SK-N-SH treated with all-trans-retinoic acid at 6 μM for 48 hours (cell line): ENCODE measurements at regions not wholly inside any gene's neighbourhood (a gene's known extent, or its start where the extent isn't known, plus 50 kb on each side); places are given as distances from the start of the nearest gene placed in this dataset.

Experiments used
- ESRRG ChIP-seq: fragments of 250-450 bp; sonication (Bioruptor Pico); IDR thresholded peaks from 2 replicates; pipeline ENCODE4 v1.6.1; 2021; ENCODE audit warnings: mild to moderate bottlenecking
- GLIS3 ChIP-seq: fragments of 250-450 bp; sonication (Bioruptor Pico); IDR thresholded peaks from 2 replicates; pipeline ENCODE4 v1.5.0; 2020; ENCODE audit warnings: mild to moderate bottlenecking, moderate library complexity
- ISL1 ChIP-seq: fragments of 250-450 bp; sonication (Bioruptor Pico); IDR thresholded peaks from 2 replicates; pipeline ENCODE4 v2.1.2; 2022; ENCODE audit warnings: mild to moderate bottlenecking, moderate library complexity
- SNAI2 ChIP-seq: fragments of 250-450 bp; sonication (Bioruptor Pico); IDR thresholded peaks from 2 replicates; pipeline ENCODE4 v1.5.0; 2020; ENCODE audit warnings: mild to moderate bottlenecking, moderate library complexity
- TOX ChIP-seq: fragments of 250-450 bp; sonication (Bioruptor Pico); IDR thresholded peaks from 2 replicates; pipeline ENCODE4 v1.8.0; 2021; ENCODE audit warnings: mild to moderate bottlenecking, moderate library complexity, borderline replicate concordance
- ZFP30 ChIP-seq: fragments of 450-650 bp; formaldehyde crosslinking; IDR thresholded peaks from 2 replicates; pipeline ENCODE4 v1.5.0; 2022; ENCODE audit warnings: mild to moderate bottlenecking, moderate library complexity
- ZNF565 ChIP-seq: fragments of 450-650 bp; formaldehyde crosslinking; conservative IDR thresholded peaks from 2 replicates; pipeline ENCODE4 v1.5.0; 2020; ENCODE audit warnings: low read depth, mild to moderate bottlenecking, moderate library complexity
- TF ChIP-seq, protein P1 (sequence below): fragments of 250-450 bp; sonication (Bioruptor Pico); IDR thresholded peaks from 2 replicates; pipeline ENCODE4 v1.5.1; 2020; ENCODE audit warnings: low read depth, mild to moderate bottlenecking, moderate library complexity
- TF ChIP-seq, protein P2 (sequence below): fragments of 250-450 bp; sonication (Bioruptor Pico); IDR thresholded peaks from 2 replicates; pipeline ENCODE4 v1.5.1; 2021; ENCODE audit warnings: mild to moderate bottlenecking, moderate library complexity
- TF ChIP-seq, protein P3 (sequence below): fragments of 250-450 bp; sonication (Bioruptor Pico); IDR thresholded peaks from 2 replicates; pipeline ENCODE4 v1.8.0; 2021; ENCODE audit warnings: low read depth, mild to moderate bottlenecking, moderate library complexity, borderline replicate concordance
- TF ChIP-seq, protein P4 (sequence below): fragments of 250-450 bp; sonication (Bioruptor Pico); IDR thresholded peaks from 2 replicates; pipeline ENCODE4 v1.5.0; 2020; ENCODE audit warnings: mild to moderate bottlenecking, moderate library complexity
- TF ChIP-seq, protein P5 (sequence below): fragments of 250-450 bp; sonication (Bioruptor Pico); IDR thresholded peaks from 2 replicates; pipeline ENCODE4 v1.8.0; 2020; ENCODE audit warnings: mild to moderate bottlenecking, moderate library complexity, borderline replicate concordance

DNA sequence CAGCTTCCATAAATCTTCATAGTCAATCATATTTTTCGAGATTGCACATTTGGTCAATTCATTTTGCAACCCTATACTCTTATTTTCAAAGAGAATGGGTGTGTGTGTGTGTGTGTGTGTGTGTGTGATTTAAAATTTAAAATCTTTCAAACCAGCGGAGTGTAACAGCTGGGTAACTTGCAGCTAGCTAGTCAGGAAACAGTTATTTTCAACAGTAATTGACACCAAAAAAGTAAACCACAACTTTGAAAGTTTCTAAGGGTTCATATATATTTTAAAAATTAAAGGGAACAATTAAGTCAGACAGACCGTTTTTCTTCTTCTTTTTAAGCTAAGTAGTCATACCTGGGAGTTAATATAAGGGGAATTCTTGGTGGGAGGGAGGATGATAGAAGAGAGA lies 57.0 kb downstream of the PRR18 start:
- TF ChIP-seq, protein P1, sequence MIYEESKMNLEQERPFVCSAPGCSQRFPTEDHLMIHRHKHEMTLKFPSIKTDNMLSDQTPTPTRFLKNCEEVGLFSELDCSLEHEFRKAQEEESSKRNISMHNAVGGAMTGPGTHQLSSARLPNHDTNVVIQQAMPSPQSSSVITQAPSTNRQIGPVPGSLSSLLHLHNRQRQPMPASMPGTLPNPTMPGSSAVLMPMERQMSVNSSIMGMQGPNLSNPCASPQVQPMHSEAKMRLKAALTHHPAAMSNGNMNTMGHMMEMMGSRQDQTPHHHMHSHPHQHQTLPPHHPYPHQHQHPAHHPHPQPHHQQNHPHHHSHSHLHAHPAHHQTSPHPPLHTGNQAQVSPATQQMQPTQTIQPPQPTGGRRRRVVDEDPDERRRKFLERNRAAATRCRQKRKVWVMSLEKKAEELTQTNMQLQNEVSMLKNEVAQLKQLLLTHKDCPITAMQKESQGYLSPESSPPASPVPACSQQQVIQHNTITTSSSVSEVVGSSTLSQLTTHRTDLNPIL (CRISPR knock-in tag), result no peak
- TF ChIP-seq ESRRG (CRISPR knock-in tag) (no peak), ZFP30 (CRISPR knock-in tag) (no peak), TOX (CRISPR knock-in tag) (no peak), ZNF565 (no peak), ISL1 (no peak), GLIS3 (no peak), SNAI2 (CRISPR knock-in tag) (no peak)
- TF ChIP-seq, protein P2, sequence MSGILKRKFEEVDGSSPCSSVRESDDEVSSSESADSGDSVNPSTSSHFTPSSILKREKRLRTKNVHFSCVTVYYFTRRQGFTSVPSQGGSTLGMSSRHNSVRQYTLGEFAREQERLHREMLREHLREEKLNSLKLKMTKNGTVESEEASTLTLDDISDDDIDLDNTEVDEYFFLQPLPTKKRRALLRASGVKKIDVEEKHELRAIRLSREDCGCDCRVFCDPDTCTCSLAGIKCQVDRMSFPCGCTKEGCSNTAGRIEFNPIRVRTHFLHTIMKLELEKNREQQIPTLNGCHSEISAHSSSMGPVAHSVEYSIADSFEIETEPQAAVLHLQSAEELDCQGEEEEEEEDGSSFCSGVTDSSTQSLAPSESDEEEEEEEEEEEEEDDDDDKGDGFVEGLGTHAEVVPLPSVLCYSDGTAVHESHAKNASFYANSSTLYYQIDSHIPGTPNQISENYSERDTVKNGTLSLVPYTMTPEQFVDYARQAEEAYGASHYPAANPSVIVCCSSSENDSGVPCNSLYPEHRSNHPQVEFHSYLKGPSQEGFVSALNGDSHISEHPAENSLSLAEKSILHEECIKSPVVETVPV, result no peak
- TF ChIP-seq, protein P3, sequence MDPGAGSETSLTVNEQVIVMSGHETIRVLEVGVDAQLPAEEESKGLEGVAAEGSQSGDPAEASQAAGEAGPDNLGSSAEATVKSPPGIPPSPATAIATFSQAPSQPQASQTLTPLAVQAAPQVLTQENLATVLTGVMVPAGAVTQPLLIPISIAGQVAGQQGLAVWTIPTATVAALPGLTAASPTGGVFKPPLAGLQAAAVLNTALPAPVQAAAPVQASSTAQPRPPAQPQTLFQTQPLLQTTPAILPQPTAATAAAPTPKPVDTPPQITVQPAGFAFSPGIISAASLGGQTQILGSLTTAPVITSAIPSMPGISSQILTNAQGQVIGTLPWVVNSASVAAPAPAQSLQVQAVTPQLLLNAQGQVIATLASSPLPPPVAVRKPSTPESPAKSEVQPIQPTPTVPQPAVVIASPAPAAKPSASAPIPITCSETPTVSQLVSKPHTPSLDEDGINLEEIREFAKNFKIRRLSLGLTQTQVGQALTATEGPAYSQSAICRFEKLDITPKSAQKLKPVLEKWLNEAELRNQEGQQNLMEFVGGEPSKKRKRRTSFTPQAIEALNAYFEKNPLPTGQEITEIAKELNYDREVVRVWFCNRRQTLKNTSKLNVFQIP (CRISPR knock-in tag), result no peak
- TF ChIP-seq, protein P4, sequence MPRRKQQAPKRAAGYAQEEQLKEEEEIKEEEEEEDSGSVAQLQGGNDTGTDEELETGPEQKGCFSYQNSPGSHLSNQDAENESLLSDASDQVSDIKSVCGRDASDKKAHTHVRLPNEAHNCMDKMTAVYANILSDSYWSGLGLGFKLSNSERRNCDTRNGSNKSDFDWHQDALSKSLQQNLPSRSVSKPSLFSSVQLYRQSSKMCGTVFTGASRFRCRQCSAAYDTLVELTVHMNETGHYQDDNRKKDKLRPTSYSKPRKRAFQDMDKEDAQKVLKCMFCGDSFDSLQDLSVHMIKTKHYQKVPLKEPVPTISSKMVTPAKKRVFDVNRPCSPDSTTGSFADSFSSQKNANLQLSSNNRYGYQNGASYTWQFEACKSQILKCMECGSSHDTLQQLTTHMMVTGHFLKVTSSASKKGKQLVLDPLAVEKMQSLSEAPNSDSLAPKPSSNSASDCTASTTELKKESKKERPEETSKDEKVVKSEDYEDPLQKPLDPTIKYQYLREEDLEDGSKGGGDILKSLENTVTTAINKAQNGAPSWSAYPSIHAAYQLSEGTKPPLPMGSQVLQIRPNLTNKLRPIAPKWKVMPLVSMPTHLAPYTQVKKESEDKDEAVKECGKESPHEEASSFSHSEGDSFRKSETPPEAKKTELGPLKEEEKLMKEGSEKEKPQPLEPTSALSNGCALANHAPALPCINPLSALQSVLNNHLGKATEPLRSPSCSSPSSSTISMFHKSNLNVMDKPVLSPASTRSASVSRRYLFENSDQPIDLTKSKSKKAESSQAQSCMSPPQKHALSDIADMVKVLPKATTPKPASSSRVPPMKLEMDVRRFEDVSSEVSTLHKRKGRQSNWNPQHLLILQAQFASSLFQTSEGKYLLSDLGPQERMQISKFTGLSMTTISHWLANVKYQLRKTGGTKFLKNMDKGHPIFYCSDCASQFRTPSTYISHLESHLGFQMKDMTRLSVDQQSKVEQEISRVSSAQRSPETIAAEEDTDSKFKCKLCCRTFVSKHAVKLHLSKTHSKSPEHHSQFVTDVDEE (CRISPR knock-in tag), result no peak
- TF ChIP-seq, protein P5, sequence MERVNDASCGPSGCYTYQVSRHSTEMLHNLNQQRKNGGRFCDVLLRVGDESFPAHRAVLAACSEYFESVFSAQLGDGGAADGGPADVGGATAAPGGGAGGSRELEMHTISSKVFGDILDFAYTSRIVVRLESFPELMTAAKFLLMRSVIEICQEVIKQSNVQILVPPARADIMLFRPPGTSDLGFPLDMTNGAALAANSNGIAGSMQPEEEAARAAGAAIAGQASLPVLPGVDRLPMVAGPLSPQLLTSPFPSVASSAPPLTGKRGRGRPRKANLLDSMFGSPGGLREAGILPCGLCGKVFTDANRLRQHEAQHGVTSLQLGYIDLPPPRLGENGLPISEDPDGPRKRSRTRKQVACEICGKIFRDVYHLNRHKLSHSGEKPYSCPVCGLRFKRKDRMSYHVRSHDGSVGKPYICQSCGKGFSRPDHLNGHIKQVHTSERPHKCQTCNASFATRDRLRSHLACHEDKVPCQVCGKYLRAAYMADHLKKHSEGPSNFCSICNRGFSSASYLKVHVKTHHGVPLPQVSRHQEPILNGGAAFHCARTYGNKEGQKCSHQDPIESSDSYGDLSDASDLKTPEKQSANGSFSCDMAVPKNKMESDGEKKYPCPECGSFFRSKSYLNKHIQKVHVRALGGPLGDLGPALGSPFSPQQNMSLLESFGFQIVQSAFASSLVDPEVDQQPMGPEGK (CRISPR knock-in tag), result no peak
